K562 (cell line): ENCODE measurements at regions not wholly inside any gene's neighbourhood (a gene's known extent, or its start where the extent isn't known, plus 50 kb on each side); places are given as distances from the start of the nearest gene placed in this dataset.

Experiments
- ATAC-seq: fragments of 200-7000 bp; cut with Tn5 transposase; 3 replicates; pipeline ENCODE4 v1.9.1; 2020; ENCODE audit warnings: moderate library complexity
- BruUV-seq: library from RNA; stranded (reverse); fragments of 400-500 nt; replicated peaks from 2 replicates; lab custom pipeline; 2021; lab: Mats Ljungman, UMichigan
- CTCF ChIA-PET: fragments of 300-600 bp; formaldehyde crosslinking; extraction: SDS; loops from one replicate; lab custom pipeline; 2021; ENCODE audit warnings: low intra/inter-chr PET ratio; lab: Yijun Ruan, JAX
- POLR2A ChIA-PET: fragments of 300-600, 350-650 bp; sonication (Branson Sonifier 250); formaldehyde crosslinking; extraction: SDS; loops from one replicate; lab custom pipeline; 2021; ENCODE audit warnings: antibody characterized with exemption, inconsistent platforms; lab: Yijun Ruan, JAX
- DNase-seq, 4 experiments: peaks; one replicate each; pipeline versions ENCODE4 v3.0.0 to v3.0.0-alpha.2; 2011 to 2018; ENCODE audit warnings: low spot score in 3 of 4, mixed read lengths in 3 of 4; ENCODE audit errors: extremely low read depth in 1 of 4
- FAIRE-seq: peaks from 2 replicates; lab custom pipeline; 2011; peaks lifted over from hg19 to GRCh38; lab: Jason Lieb, UNC
- H2AFZ ChIP-seq: 2 replicates; pipeline ENCODE4 v1.6.0; 2011; ENCODE audit warnings: low read depth, low read length, control low read depth, inconsistent platforms
- H3K27ac ChIP-seq: fragments of 200-600 bp; 3 replicates; pipeline ENCODE4 v1.8.0; 2011; ENCODE audit warnings: low read depth, mild to moderate bottlenecking, control low read depth, inconsistent platforms, low read length, moderate library complexity, mixed read lengths; ENCODE audit errors: extremely low read depth
- H3K27me3 ChIP-seq, 2 experiments: fragments of 300-600 bp in 1 of 2; 2 replicates in 1 of 2; 3 replicates in 1 of 2; pipeline versions ENCODE4 v1.6.0 to v1.8.0; 2011; ENCODE audit warnings: inconsistent platforms in 2 of 2, low read length in 2 of 2, mild to moderate bottlenecking in 1 of 2, mixed read lengths in 1 of 2, moderate library complexity in 1 of 2; ENCODE audit not compliant: control insufficient read depth in 2 of 2, insufficient read depth in 2 of 2
- H3K36me3 ChIP-seq: fragments of 300-600 bp; 3 replicates; pipeline ENCODE4 v1.8.0; 2011; ENCODE audit warnings: mild to moderate bottlenecking, low read length, inconsistent platforms; ENCODE audit not compliant: control insufficient read depth, insufficient read depth
- H3K4me1 ChIP-seq, 2 experiments: fragments of 200-600 bp in 1 of 2; replicated peaks in 1 of 2; 2 replicates in 1 of 2; 3 replicates in 1 of 2; pipeline versions ENCODE4 v1.5.1 to v1.8.0; 2011; ENCODE audit warnings: inconsistent platforms in 2 of 2, low read length in 2 of 2, mild to moderate bottlenecking in 1 of 2, mixed read lengths in 1 of 2, moderate library complexity in 1 of 2; ENCODE audit not compliant: control insufficient read depth in 2 of 2, insufficient read depth in 2 of 2
- H3K4me2 ChIP-seq: 2 replicates; pipeline ENCODE4 v1.6.1; 2011; ENCODE audit warnings: low read length, control low read depth, inconsistent platforms, mixed read lengths; ENCODE audit not compliant: insufficient read depth
- H3K4me3 ChIP-seq: fragments of 200-600 bp; sonication (generic), shearing (Covaris generic); 2 replicates; pipeline ENCODE4 v1.5.1; 2016; ENCODE audit warnings: control low read depth, inconsistent platforms
- H3K79me2 ChIP-seq: fragments of 200-600 bp; 3 replicates; pipeline ENCODE4 v1.8.0; 2011; ENCODE audit warnings: low read length, inconsistent platforms; ENCODE audit not compliant: control insufficient read depth, insufficient read depth
- H3K9ac ChIP-seq, 2 experiments: 2 replicates each; pipeline versions ENCODE4 v1.6.0 to v1.6.1; 2011; ENCODE audit warnings: low read depth in 2 of 2, low read length in 2 of 2, control low read depth in 1 of 2, inconsistent platforms in 1 of 2, mild to moderate bottlenecking in 1 of 2, mixed read lengths in 1 of 2; ENCODE audit not compliant: insufficient read depth in 1 of 2
- H3K9me1 ChIP-seq: one replicate; pipeline ENCODE4 v1.6.0; 2011; ENCODE audit warnings: inconsistent platforms, mild to moderate bottlenecking, low read length, moderate library complexity; ENCODE audit not compliant: control insufficient read depth, insufficient read depth
- H3K9me3 ChIP-seq: replicated peaks from 2 replicates; pipeline ENCODE4 v1.5.1; 2011; ENCODE audit warnings: low read depth, low read length, inconsistent platforms; ENCODE audit not compliant: control insufficient read depth, insufficient read depth
- H4K20me1 ChIP-seq: replicated peaks from 2 replicates; pipeline ENCODE4 v1.6.1; 2011; ENCODE audit warnings: low read length, inconsistent platforms, mixed read lengths; ENCODE audit not compliant: control insufficient read depth, insufficient read depth
- CEBPB ChIP-seq: fragments of 450-650 bp; IDR thresholded peaks from 2 replicates; pipeline ENCODE4 v1.6.1; 2016; ENCODE audit warnings: missing genetic modification characterization, missing compliant biosample characterization
- CEBPG ChIP-seq, 3 experiments: fragments of 200-800 bp in 1 of 3; sonication (Bioruptor generic) in 1 of 3; sonication (generic) in 1 of 3; formaldehyde crosslinking in 1 of 3; IDR thresholded peaks in 2 of 3; conservative IDR thresholded peaks in 1 of 3; 2 replicates each; pipeline versions ENCODE4 v1.6.1 to v1.8.0; 2016 to 2022; ENCODE audit warnings: missing compliant biosample characterization in 2 of 3, missing genetic modification characterization in 2 of 3, mild to moderate bottlenecking in 1 of 3, missing genetic modification reagents in 1 of 3
- MTF1 ChIP-seq: fragments of 250-450 bp; sonication (Bioruptor Pico); IDR thresholded peaks from 2 replicates; pipeline ENCODE4 v1.9.0; 2021; ENCODE audit warnings: moderate library complexity, mild to moderate bottlenecking, inconsistent platforms, borderline replicate concordance
- WGBS: fragments of 100-300 bp; shearing (Covaris generic); methylation state at CpG from one replicate; pipeline ENCODE4 v1.1.6; 2016; ENCODE audit warnings: low coverage, mixed read lengths; ENCODE audit not compliant: insufficient coverage; ENCODE audit errors: missing lambda C conversion rate; 5-methylcytosine and 5-hydroxymethylcytosine counted together
- in situ Hi-C: fragments of 300-500 bp; cut with MboI; formaldehyde crosslinking; loops from 4 replicates; pipeline ENCODE4 v1.15.0; 2018; ENCODE audit warnings: inconsistent platforms, mixed read lengths
- intact Hi-C: fragments of 100-400 bp; cut with micrococcal nuclease; formaldehyde crosslinking; loops from 2 replicates; pipeline ENCODE4 v1.14.2; 2022

DNA sequence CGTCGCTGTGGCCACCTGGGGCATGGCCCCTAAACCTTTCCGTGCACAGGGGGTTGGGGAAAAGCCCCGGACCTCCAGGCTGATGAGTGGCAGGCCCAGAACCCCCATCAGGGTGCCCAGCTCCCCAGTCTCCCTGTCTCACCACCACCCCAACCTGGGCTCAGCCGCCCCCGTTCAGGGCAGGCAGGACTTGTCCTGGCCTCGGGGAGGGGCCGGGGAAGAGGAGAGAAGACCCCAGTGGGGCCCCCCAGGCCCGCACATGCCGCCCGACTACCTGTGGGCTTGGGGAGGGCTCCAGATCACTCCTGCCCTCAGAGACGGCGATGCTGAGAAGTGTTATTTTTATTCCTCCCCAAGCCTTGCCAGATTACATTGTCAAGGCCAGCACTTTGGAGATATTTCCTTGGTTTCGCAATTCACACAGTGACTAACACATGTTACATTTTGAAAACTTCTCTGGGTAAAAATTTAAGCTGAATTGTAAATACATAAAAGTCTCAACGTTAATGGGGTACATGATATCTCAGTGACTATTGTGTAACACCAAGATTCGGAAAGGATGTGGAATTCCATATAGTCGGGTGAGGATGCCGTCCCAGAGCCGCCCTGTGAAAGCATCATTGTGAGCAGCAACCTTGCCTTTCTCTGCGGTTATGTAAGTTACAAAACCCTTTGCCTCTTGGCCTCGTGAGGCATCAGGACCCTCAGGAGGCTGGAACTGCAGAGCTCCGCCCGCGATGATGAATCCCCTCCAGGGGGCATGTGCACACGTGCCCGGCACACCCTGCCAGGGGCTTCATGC lies 85.6 kb upstream of the DIO3 start:
- H3K4me2 ChIP-seq: no peak overlapping the region
- 7% methylated on average over 19 of the region's 26 CpGs for WGBS
- H3K9me3 ChIP-seq: no peaks in the 10 kb centered on the region
- ChIA-PET CTCF (no interaction called here), POLR2A (no interaction called here)
- peaks cover 4 to 63% of the 10 kb centered on the region in 2 experiments; a peak in 4 of 5 replicates for H3K27me3 ChIP-seq
- no peaks in the 10 kb centered on the region for H4K20me1 ChIP-seq
- H3K79me2 ChIP-seq: no peaks in the 10 kb centered on the region
- no peak overlapping the region for H3K9ac ChIP-seq
- in situ Hi-C loops: no loop called here
- no peak for ATAC-seq
- intact Hi-C loops: no loop called here
- FAIRE-seq: no peak
- H3K27ac ChIP-seq: no peak overlapping the region
- no TSS peak for BruUV-seq
- no peak overlapping the region for H3K4me3 ChIP-seq
- peaks cover 0 to 17% of the 10 kb centered on the region in 2 experiments; a peak in 2 of 5 replicates for H3K4me1 ChIP-seq
- no peak for TF ChIP-seq CEBPG (CRISPR knock-in tag; IDR thresholded peaks at IDR 0.05)
- TF ChIP-seq CEBPG (tag; conservative IDR thresholded peaks at IDR 0.05 in 1 of 2, IDR thresholded peaks at IDR 0.05 in 1 of 2): peak; percentile 32 to 64; a peak in 1 of 4 replicates
- TF ChIP-seq MTF1 (CRISPR knock-in tag): no peak
- peak; percentile 82 for TF ChIP-seq CEBPB (tag)
- DNase-seq: no peak
- H3K9me1 ChIP-seq: no peaks in the 10 kb centered on the region
- H2AFZ ChIP-seq: no peak overlapping the region
- H3K36me3 ChIP-seq: no peaks in the 10 kb centered on the region
